Stimulated activated naive B cell treated with anti-CD40 and anti-IgM and Interleukin-4, amounts not matched to agents 10 μg/mL and 1 μg/mL and 100 μg/mL, for 72 hours (primary cell): ENCODE measurements at regions not wholly inside any gene's neighbourhood (a gene's known extent, or its start where the extent isn't known, plus 50 kb on each side); places are given as distances from the start of the nearest gene placed in this dataset.

Experiments used
- ATAC-seq, 2 donors: fragments of 150-1000 bp; cut with Tn5 transposase; replicated peaks; 2 replicates each; pipeline ENCODE4 v1.10.0; 2021; ENCODE audit warnings: moderate library complexity in 1 of 2
- DNase-seq: peaks from one replicate; pipeline ENCODE4 v3.0.0; 2021
- H3K27ac Mint-ChIP-seq: one replicate; pipeline ENCODE4 v1.8.0; 2022; ENCODE audit warnings: mild to moderate bottlenecking, mixed read lengths
- H3K27me3 Mint-ChIP-seq, 2 donors: one replicate each; pipeline ENCODE4 v1.8.0; 2022; ENCODE audit warnings: mixed read lengths in 2 of 2
- H3K36me3 Mint-ChIP-seq, 2 donors: one replicate each; pipeline ENCODE4 v1.8.0; 2022; ENCODE audit warnings: mixed read lengths in 2 of 2, mild to moderate bottlenecking in 1 of 2
- H3K4me1 Mint-ChIP-seq, 2 donors: one replicate each; pipeline ENCODE4 v1.8.0; 2022; ENCODE audit warnings: mixed read lengths in 2 of 2, mild to moderate bottlenecking in 1 of 2
- H3K4me3 Mint-ChIP-seq, 2 donors: one replicate each; pipeline ENCODE4 v1.8.0; 2022; ENCODE audit warnings: mild to moderate bottlenecking in 2 of 2, mixed read lengths in 2 of 2, moderate library complexity in 1 of 2
- H3K9me3 Mint-ChIP-seq, 2 donors: one replicate each; pipeline ENCODE4 v1.8.0; 2022; ENCODE audit warnings: mixed read lengths in 2 of 2, mild to moderate bottlenecking in 1 of 2

- no peak for ATAC-seq
These were observed 803.9 kb upstream of the POU3F3 start for GRCh38 chr2:104049981-104050380.

GRCh38 chr2:104050656-104051242 lies 803.2 kb upstream of the POU3F3 start:
- no peak for ATAC-seq
- Mint-ChIP-seq H3K27ac (no peak overlapping the region), H3K36me3 (no peaks in the 10 kb centered on the region), H3K4me1 (no peaks in the 10 kb centered on the region), H3K27me3 (no peaks in the 10 kb centered on the region), H3K9me3 (no peaks in the 10 kb centered on the region), H3K4me3 (no peak overlapping the region)
- no peak for DNase-seq

More at GRCh38 chr2:104049981-104050380, 803.9 kb upstream of the POU3F3 start:
- no peaks in the 10 kb centered on the region for H3K9me3 Mint-ChIP-seq
- H3K4me3 Mint-ChIP-seq: no peak overlapping the region
- H3K27ac Mint-ChIP-seq: no peak overlapping the region
- no peaks in the 10 kb centered on the region for H3K27me3 Mint-ChIP-seq
- DNase-seq: no peak
- no peaks in the 10 kb centered on the region for H3K36me3 Mint-ChIP-seq
- no peaks in the 10 kb centered on the region for H3K4me1 Mint-ChIP-seq

GRCh38 chr2:104051766-104052165 lies 802.1 kb upstream of the POU3F3 start:
- Mint-ChIP-seq H3K9me3 (no peaks in the 10 kb centered on the region), H3K4me1 (no peaks in the 10 kb centered on the region), H3K36me3 (no peaks in the 10 kb centered on the region), H3K27me3 (no peaks in the 10 kb centered on the region), H3K4me3 (no peak overlapping the region), H3K27ac (no peak overlapping the region)
- DNase-seq (no peak), ATAC-seq (no peak)

- no peak for DNase-seq
- no peaks in the 10 kb centered on the region for H3K27me3 Mint-ChIP-seq
These were observed 801.6 kb upstream of the POU3F3 start for GRCh38 chr2:104052356-104052755.

GRCh38 chr2:104056451-104056850 lies 797.5 kb upstream of the POU3F3 start:
- Mint-ChIP-seq H3K36me3 (no peaks in the 10 kb centered on the region), H3K9me3 (no peaks in the 10 kb centered on the region), H3K4me1 (no peaks in the 10 kb centered on the region), H3K4me3 (no peak overlapping the region), H3K27ac (no peak overlapping the region), H3K27me3 (no peaks in the 10 kb centered on the region)
- DNase-seq (no peak), ATAC-seq (no peak)

More at GRCh38 chr2:104052356-104052755, 801.6 kb upstream of the POU3F3 start:
- H3K4me3 Mint-ChIP-seq: no peak overlapping the region
- ATAC-seq: no peak
- H3K36me3 Mint-ChIP-seq: no peaks in the 10 kb centered on the region
- H3K9me3 Mint-ChIP-seq: no peaks in the 10 kb centered on the region
- no peaks in the 10 kb centered on the region for H3K4me1 Mint-ChIP-seq
- no peak overlapping the region for H3K27ac Mint-ChIP-seq

- Mint-ChIP-seq H3K9me3 (peaks cover 4% of the 10 kb centered on the region in 2 donors), H3K36me3 (no peaks in the 10 kb centered on the region), H3K4me1 (no peaks in the 10 kb centered on the region), H3K27ac (no peak overlapping the region), H3K4me3 (no peak overlapping the region), H3K27me3 (no peaks in the 10 kb centered on the region)
- no peak for DNase-seq
- ATAC-seq: no peak
These were observed 785.2 kb upstream of the POU3F3 start for GRCh38 chr2:104068665-104069064.

GRCh38 chr2:104077573-104077972 lies 776.3 kb upstream of the POU3F3 start:
- Mint-ChIP-seq H3K4me3 (no peak overlapping the region), H3K36me3 (no peaks in the 10 kb centered on the region), H3K4me1 (no peaks in the 10 kb centered on the region), H3K27me3 (no peaks in the 10 kb centered on the region), H3K9me3 (peaks cover 0 to 4% of the 10 kb centered on the region in 2 donors), H3K27ac (no peak overlapping the region)
- no peak for ATAC-seq
- no peak for DNase-seq

- Mint-ChIP-seq H3K36me3 (no peaks in the 10 kb centered on the region), H3K4me3 (no peak overlapping the region)
- peak in 1 of 2 donors; percentile 25 for ATAC-seq
These were observed 775.3 kb upstream of the POU3F3 start for GRCh38 chr2:104078431-104079157.

GRCh38 chr2:104088745-104089144 lies 765.2 kb upstream of the POU3F3 start:
- DNase-seq (no peak), ATAC-seq (no peak)
- no peaks in the 10 kb centered on the region for H3K4me1 Mint-ChIP-seq
- no peaks in the 10 kb centered on the region for H3K36me3 Mint-ChIP-seq
- no peak overlapping the region for H3K27ac Mint-ChIP-seq
- peaks cover 0 to 2% of the 10 kb centered on the region in 2 donors for H3K9me3 Mint-ChIP-seq
- H3K27me3 Mint-ChIP-seq: no peaks in the 10 kb centered on the region
- no peak overlapping the region for H3K4me3 Mint-ChIP-seq

More at GRCh38 chr2:104078431-104079157, 775.3 kb upstream of the POU3F3 start:
- Mint-ChIP-seq H3K4me1 (no peaks in the 10 kb centered on the region), H3K27ac (no peak overlapping the region), H3K27me3 (no peaks in the 10 kb centered on the region), H3K9me3 (peaks cover 0 to 7% of the 10 kb centered on the region in 2 donors)
- no peak for DNase-seq

GRCh38 chr2:104090407-104090806 lies 763.5 kb upstream of the POU3F3 start:
- ATAC-seq: no peak
- H3K9me3 Mint-ChIP-seq: peaks cover 0 to 4% of the 10 kb centered on the region in 2 donors
- H3K36me3 Mint-ChIP-seq: no peaks in the 10 kb centered on the region
- H3K27me3 Mint-ChIP-seq: no peaks in the 10 kb centered on the region
- H3K4me3 Mint-ChIP-seq: no peak overlapping the region
- H3K27ac Mint-ChIP-seq: no peak overlapping the region
- H3K4me1 Mint-ChIP-seq: no peaks in the 10 kb centered on the region
- DNase-seq: no peak

- Mint-ChIP-seq H3K27ac (no peak overlapping the region), H3K4me1 (no peaks in the 10 kb centered on the region), H3K9me3 (peaks cover 0 to 4% of the 10 kb centered on the region in 2 donors), H3K4me3 (no peak overlapping the region), H3K27me3 (no peaks in the 10 kb centered on the region), H3K36me3 (no peaks in the 10 kb centered on the region)
- ATAC-seq: no peak
- DNase-seq: no peak
These were observed 762.0 kb upstream of the POU3F3 start for GRCh38 chr2:104091894-104092293.

GRCh38 chr2:104092886-104093285 lies 761.0 kb upstream of the POU3F3 start:
- peaks cover 0 to 4% of the 10 kb centered on the region in 2 donors for H3K9me3 Mint-ChIP-seq
- no peak overlapping the region for H3K27ac Mint-ChIP-seq
- ATAC-seq: no peak
- H3K4me1 Mint-ChIP-seq: no peaks in the 10 kb centered on the region
- no peaks in the 10 kb centered on the region for H3K36me3 Mint-ChIP-seq
- no peak overlapping the region for H3K4me3 Mint-ChIP-seq
- H3K27me3 Mint-ChIP-seq: no peaks in the 10 kb centered on the region
- no peak for DNase-seq

GRCh38 chr2:104102615-104103014 lies 751.3 kb upstream of the POU3F3 start:
- no peaks in the 10 kb centered on the region for H3K36me3 Mint-ChIP-seq
- DNase-seq (no peak), ATAC-seq (no peak)
- peaks cover 0 to 1% of the 10 kb centered on the region in 2 donors for H3K9me3 Mint-ChIP-seq
- H3K4me3 Mint-ChIP-seq: no peak overlapping the region
- peaks cover 0 to 5% of the 10 kb centered on the region in 2 donors for H3K4me1 Mint-ChIP-seq
- H3K27ac Mint-ChIP-seq: no peak overlapping the region
- no peaks in the 10 kb centered on the region for H3K27me3 Mint-ChIP-seq

- Mint-ChIP-seq H3K4me1 (no peaks in the 10 kb centered on the region), H3K36me3 (no peaks in the 10 kb centered on the region), H3K9me3 (no peaks in the 10 kb centered on the region), H3K27me3 (no peaks in the 10 kb centered on the region), H3K27ac (no peak overlapping the region), H3K4me3 (no peak overlapping the region)
- DNase-seq (no peak), ATAC-seq (peak; percentile 29 to 39)
These were observed 744.6 kb upstream of the POU3F3 start for GRCh38 chr2:104109356-104109755.

- ATAC-seq: no peak
- no peaks in the 10 kb centered on the region for H3K36me3 Mint-ChIP-seq
- no peaks in the 10 kb centered on the region for H3K27me3 Mint-ChIP-seq
- H3K9me3 Mint-ChIP-seq: no peaks in the 10 kb centered on the region
- DNase-seq: no peak
- no peak overlapping the region for H3K27ac Mint-ChIP-seq
- no peaks in the 10 kb centered on the region for H3K4me1 Mint-ChIP-seq
- H3K4me3 Mint-ChIP-seq: no peak overlapping the region
These were observed 735.0 kb upstream of the POU3F3 start for GRCh38 chr2:104118889-104119288.
